CD14-positive monocyte (primary cell): ENCODE measurements at regions not wholly inside any gene's neighbourhood (a gene's known extent, or its start where the extent isn't known, plus 50 kb on each side); places are given as distances from the start of the nearest gene placed in this dataset.

Experiments used
- DNase-seq, 3 donors: peaks; one replicate each; pipeline ENCODE4 v3.0.0-alpha.2; 2011 to 2022
- H2AFZ ChIP-seq: 2 replicates; pipeline ENCODE4 v1.6.0; 2012; ENCODE audit warnings: mild to moderate bottlenecking, low read depth, low read length, inconsistent platforms; ENCODE audit not compliant: insufficient read depth, poor library complexity, severe bottlenecking
- H3K27ac ChIP-seq, 2 donors: 1 replicate in 1 of 2; 2 replicates in 1 of 2; pipeline ENCODE4 v1.5.1; 2012 to 2013; ENCODE audit warnings: low read length in 2 of 2, control low read depth in 1 of 2, inconsistent platforms in 1 of 2, low read depth in 1 of 2, mild to moderate bottlenecking in 1 of 2
- H3K27me3 ChIP-seq, 2 donors: one replicate each; pipeline versions ENCODE4 v1.6.0 to v1.6.1; 2011 to 2013; ENCODE audit warnings: low read length in 2 of 2; ENCODE audit not compliant: control insufficient read depth in 2 of 2, insufficient read depth in 2 of 2
- H3K36me3 ChIP-seq, 2 donors: replicated peaks in 1 of 2; 1 replicate in 1 of 2; 2 replicates in 1 of 2; pipeline versions ENCODE4 v1.5.1 to v1.6.1; 2012 to 2013; ENCODE audit warnings: low read length in 2 of 2, control low read depth in 1 of 2, inconsistent platforms in 1 of 2, mild to moderate bottlenecking in 1 of 2; ENCODE audit not compliant: insufficient read depth in 2 of 2, control insufficient read depth in 1 of 2
- H3K4me1 ChIP-seq, 2 donors: 1 replicate in 1 of 2; 2 replicates in 1 of 2; pipeline versions ENCODE4 v1.5.1 to v1.6.1; 2012 to 2013; ENCODE audit warnings: low read length in 2 of 2, control low read depth in 1 of 2, inconsistent platforms in 1 of 2, mild to moderate bottlenecking in 1 of 2, moderate library complexity in 1 of 2; ENCODE audit not compliant: insufficient read depth in 2 of 2, control insufficient read depth in 1 of 2
- H3K4me2 ChIP-seq: replicated peaks from 2 replicates; pipeline ENCODE3; 2012; ENCODE audit warnings: low read length, moderate library complexity, mild to moderate bottlenecking; ENCODE audit not compliant: poor library complexity, severe bottlenecking; ENCODE audit errors: extremely low read depth
- H3K4me3 ChIP-seq, 3 experiments: fragments of 200-600 bp in 1 of 3; sonication (generic) in 1 of 3; replicated peaks in 1 of 3; 1 replicate in 2 of 3; 2 replicates in 1 of 3; pipeline ENCODE4 v1.5.1; 2011 to 2013; ENCODE audit warnings: low read length in 3 of 3, mild to moderate bottlenecking in 3 of 3, control low read depth in 2 of 3, low read depth in 2 of 3, inconsistent platforms in 1 of 3, moderate library complexity in 1 of 3
- H3K79me2 ChIP-seq: 2 replicates; pipeline ENCODE4 v1.6.0; 2012; ENCODE audit warnings: mild to moderate bottlenecking, control low read depth, inconsistent platforms, low read length, moderate library complexity; ENCODE audit not compliant: insufficient read depth
- H3K9ac ChIP-seq: 2 replicates; pipeline ENCODE4 v1.6.0; 2017; ENCODE audit warnings: low read length, mild to moderate bottlenecking; ENCODE audit not compliant: insufficient read depth, poor library complexity, severe bottlenecking
- H3K9me3 ChIP-seq, 2 donors: replicated peaks in 1 of 2; 1 replicate in 1 of 2; 2 replicates in 1 of 2; pipeline versions ENCODE4 v1.5.1 to v1.6.1; 2012 to 2013; ENCODE audit warnings: low read length in 2 of 2, control low read depth in 1 of 2; ENCODE audit not compliant: control insufficient read depth in 1 of 2, insufficient read depth in 1 of 2
- H4K20me1 ChIP-seq: 2 replicates; pipeline ENCODE4 v1.6.0; 2012; ENCODE audit warnings: mild to moderate bottlenecking, low read length, control low read depth, moderate library complexity; ENCODE audit not compliant: insufficient read depth
- H3K27ac Mint-ChIP-seq, 7 donors: one replicate each; pipeline ENCODE4 v1.8.0; 2020; ENCODE audit warnings: mild to moderate bottlenecking in 7 of 7, mixed read lengths in 7 of 7, moderate library complexity in 6 of 7, inconsistent platforms in 2 of 7
- H3K27me3 Mint-ChIP-seq, 3 donors: one replicate each; pipeline ENCODE4 v1.8.0; 2021 to 2022; ENCODE audit warnings: low read depth in 3 of 3, mild to moderate bottlenecking in 3 of 3, mixed read lengths in 3 of 3, moderate library complexity in 3 of 3, inconsistent platforms in 1 of 3
- H3K36me3 Mint-ChIP-seq, 2 donors: one replicate each; pipeline ENCODE4 v1.8.0; 2020; ENCODE audit warnings: mixed read lengths in 2 of 2, inconsistent platforms in 1 of 2, mild to moderate bottlenecking in 1 of 2
- H3K4me1 Mint-ChIP-seq: one replicate; pipeline ENCODE4 v1.8.0; 2020; ENCODE audit warnings: mild to moderate bottlenecking, mixed read lengths
- H3K4me3 Mint-ChIP-seq, 2 donors: one replicate each; pipeline ENCODE4 v1.8.0; 2020; ENCODE audit warnings: mild to moderate bottlenecking in 2 of 2, mixed read lengths in 2 of 2, moderate library complexity in 1 of 2
- H3K9me3 Mint-ChIP-seq, 7 donors: one replicate each; pipeline ENCODE4 v1.8.0; 2020 to 2022; ENCODE audit warnings: mixed read lengths in 7 of 7, mild to moderate bottlenecking in 6 of 7, moderate library complexity in 6 of 7, inconsistent platforms in 2 of 7
- CTCF ChIP-seq: fragments of 200-600 bp; IDR thresholded peaks from one replicate; pipeline ENCODE4 v1.8.0; 2022; ENCODE audit warnings: antibody characterized with exemption, mild to moderate bottlenecking
- WGBS: methylation state at CpG from one replicate; pipeline ENCODE4 v1.1.5; 2013; ENCODE audit warnings: missing lambda C conversion rate; ENCODE audit not compliant: insufficient coverage; 5-methylcytosine and 5-hydroxymethylcytosine counted together
- intact Hi-C, 2 donors: fragments of 100-400 bp; cut with micrococcal nuclease; formaldehyde crosslinking; loops; one replicate each; pipeline versions ENCODE4 v1.15.0 to v1.15.1; 2023

- peaks cover 5 to 12% (median 11%) of the 10 kb centered on the region in 7 donors for H3K9me3 Mint-ChIP-seq
- TF ChIP-seq CTCF = no peak
- H3K36me3 ChIP-seq = no peaks in the 10 kb centered on the region
- no peak overlapping the region for H3K4me3 ChIP-seq
- no peaks in the 10 kb centered on the region for H3K4me1 ChIP-seq
- H3K4me2 ChIP-seq = no peak overlapping the region
- H2AFZ ChIP-seq = no peak overlapping the region
- H3K27me3 Mint-ChIP-seq = no peaks in the 10 kb centered on the region
- H3K36me3 Mint-ChIP-seq = no peaks in the 10 kb centered on the region
- 75% methylated on average over 1 of the region's 3 CpGs for WGBS
- no peak overlapping the region for H3K9ac ChIP-seq
- intact Hi-C loops = no loop called here
- peaks cover 0 to 8% of the 10 kb centered on the region in 2 donors for H3K9me3 ChIP-seq
- H3K27ac ChIP-seq = no peak overlapping the region
- no peaks in the 10 kb centered on the region for H3K79me2 ChIP-seq
- H3K27me3 ChIP-seq = no peaks in the 10 kb centered on the region
- DNase-seq = no peak
- H3K27ac Mint-ChIP-seq = no peak overlapping the region
- H3K4me1 Mint-ChIP-seq = no peaks in the 10 kb centered on the region
- H3K4me3 Mint-ChIP-seq = no peak overlapping the region
- no peaks in the 10 kb centered on the region for H4K20me1 ChIP-seq
Observed at GRCh38 chr4:147340591-147341120, 140.2 kb upstream of the EDNRA start.

GRCh38 chr4:147343692-147344091, 137.2 kb upstream of the EDNRA start:
- intact Hi-C loops = no loop called here
- Histone ChIP-seq H2AFZ (no peak overlapping the region), H3K79me2 (no peaks in the 10 kb centered on the region), H4K20me1 (no peaks in the 10 kb centered on the region), H3K27ac (no peak overlapping the region), H3K4me2 (no peak overlapping the region), H3K4me1 (no peaks in the 10 kb centered on the region), H3K9me3 (peaks cover 0 to 8% of the 10 kb centered on the region in 2 donors), H3K36me3 (no peaks in the 10 kb centered on the region), H3K4me3 (no peak overlapping the region), H3K9ac (no peak overlapping the region), H3K27me3 (no peaks in the 10 kb centered on the region)
- H3K27me3 Mint-ChIP-seq = no peaks in the 10 kb centered on the region
- H3K27ac Mint-ChIP-seq = no peak overlapping the region
- TF ChIP-seq CTCF = no peak
- no peaks in the 10 kb centered on the region for H3K36me3 Mint-ChIP-seq
- H3K4me3 Mint-ChIP-seq = no peak overlapping the region
- H3K4me1 Mint-ChIP-seq = no peaks in the 10 kb centered on the region
- no peak for DNase-seq
- WGBS = no CpG with 5 or more reads among the region's 1 CpG
- peaks cover 4 to 14% (median 8%) of the 10 kb centered on the region in 7 donors for H3K9me3 Mint-ChIP-seq
